GM19438 (cell line): ENCODE measurements at regions not wholly inside any gene's neighbourhood (a gene's known extent, or its start where the extent isn't known, plus 50 kb on each side); places are given as distances from the start of the nearest gene placed in this dataset.
"Not testable (repeated sequence)": the region's sequence is repeated elsewhere in the genome, so short reads cannot be mapped to it uniquely, and the experiment has no call there.

Source experiments
- ATAC-seq: cut with Tn5 transposase; IDR thresholded peaks from one replicate; pipeline ENCODE4 v1.9.1; 2021; ENCODE audit warnings: low read depth; ENCODE audit not compliant: unreplicated experiment

DNA sequence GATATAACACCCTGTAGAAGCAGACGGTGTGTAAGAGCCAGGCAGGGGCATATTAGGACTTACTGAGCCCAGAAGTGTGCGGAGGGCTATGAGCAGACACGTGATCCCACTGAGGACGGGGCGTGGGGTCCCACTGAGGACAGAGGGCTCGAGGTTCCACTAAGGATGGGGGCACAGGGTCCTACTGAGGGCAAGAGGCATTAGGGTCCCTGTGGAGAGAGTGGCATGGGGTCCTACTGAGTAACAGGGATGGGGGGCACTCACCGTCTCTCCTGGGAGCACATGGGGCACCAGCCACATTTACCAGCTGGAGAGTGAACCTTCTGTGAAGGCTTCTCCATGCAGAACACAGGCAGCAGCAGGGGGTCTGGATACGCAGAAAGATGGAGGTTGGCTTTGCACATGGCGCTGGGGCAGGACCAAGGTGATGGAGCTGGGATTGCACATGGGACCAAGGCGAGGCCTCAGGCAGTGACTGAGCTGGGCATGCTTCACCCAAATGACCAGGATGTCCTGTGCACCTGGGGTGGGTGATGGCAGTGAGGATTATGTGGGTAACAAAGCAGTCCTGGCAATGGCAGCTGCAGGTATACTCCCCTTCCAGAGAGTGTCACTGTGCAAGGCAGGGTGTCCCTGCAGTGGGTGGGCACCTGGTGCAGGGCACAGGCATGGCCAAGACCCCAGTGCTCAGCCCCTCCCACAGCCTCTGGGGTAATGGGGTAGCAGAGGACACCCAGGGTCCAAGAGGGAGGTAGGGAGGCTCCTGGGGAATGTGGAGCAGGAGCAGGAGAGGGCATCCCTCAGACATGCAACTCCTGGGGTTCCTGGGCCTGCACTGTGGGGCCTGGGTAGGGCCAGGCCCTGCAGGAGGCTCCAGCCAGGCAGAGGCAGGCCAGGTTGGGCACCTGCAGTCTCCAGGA, 278.1 kb downstream of the TCERG1L start:
- no peak for ATAC-seq

DNA sequence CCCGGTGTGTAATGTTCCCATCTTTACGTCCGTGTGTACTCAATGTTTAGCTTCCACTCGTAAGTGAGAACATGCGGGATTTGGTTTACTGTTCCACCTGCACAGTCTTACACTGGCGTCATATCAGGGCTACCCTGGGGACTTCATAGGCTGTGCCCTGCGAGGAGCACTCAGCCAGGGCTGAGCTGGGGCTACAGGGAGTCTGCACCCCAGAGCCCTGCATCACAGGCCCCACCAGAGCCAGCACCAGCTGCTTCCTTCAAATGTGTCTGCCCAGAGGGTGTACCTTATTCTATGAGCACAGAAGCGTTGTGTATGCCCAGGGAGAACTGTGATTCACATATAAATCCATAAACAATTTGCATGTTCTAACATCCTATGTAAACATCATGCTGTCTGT, 277.1 kb downstream of the TCERG1L start:
- no peak for ATAC-seq

DNA sequence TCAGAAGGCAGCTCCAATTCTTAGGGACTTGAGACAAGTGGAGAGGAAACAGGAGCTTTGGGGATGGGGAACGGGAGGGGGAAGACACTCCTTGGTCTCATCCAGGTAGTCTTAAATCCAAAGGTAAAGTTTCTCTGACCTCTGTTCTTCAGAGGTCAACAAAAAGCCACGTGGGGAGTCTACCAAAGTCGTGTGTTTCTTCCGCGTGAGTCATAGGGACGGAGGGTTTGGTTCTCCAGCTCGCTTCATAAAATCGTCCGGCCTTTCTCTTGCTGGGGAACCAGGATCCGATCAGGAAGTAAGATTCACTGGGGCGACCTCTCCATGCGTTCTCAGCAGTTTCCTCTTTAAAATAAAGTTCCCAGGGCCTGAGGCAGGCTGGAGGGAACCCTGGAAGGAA, 275.7 kb downstream of the TCERG1L start:
- ATAC-seq = no peak

DNA sequence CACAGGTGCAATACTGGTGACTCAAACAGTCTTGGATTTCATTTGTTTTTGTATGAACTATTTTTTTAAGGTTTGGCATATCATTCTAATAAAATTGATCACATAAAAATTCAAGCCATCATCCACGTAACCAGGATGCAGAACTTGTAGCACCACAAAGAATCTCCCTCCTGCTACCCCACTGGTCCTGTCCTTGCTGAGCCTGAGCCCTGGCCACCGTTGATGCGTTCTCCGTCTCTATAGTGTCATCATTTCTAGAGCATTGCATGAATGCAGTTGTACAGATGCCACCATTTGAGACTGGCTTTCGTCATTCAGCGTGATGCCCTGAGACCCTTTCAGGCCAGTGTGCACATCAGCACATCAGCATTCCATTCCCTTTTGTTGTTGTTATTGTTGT, 273.5 kb downstream of the TCERG1L start:
- no peak for ATAC-seq

DNA sequence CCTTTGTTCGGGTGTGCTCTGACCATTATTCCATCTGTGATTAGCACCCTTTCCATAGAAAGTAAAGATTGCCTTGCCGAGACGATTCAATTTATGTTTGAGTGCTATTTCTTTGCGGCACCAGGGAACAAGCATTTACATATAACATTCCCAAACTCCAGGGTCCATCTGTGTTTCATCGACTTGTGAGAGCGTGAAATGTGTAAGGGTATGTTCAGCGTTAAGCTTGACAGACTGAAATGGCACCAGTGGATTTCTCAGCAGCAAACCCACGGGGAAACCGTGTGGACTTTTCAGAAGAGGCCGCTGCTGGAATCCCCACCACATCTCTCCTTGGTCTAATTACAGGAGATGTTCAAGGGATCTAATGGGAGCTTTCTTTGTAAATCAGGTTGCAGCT, 270.5 kb downstream of the TCERG1L start:
- ATAC-seq = no peak

DNA sequence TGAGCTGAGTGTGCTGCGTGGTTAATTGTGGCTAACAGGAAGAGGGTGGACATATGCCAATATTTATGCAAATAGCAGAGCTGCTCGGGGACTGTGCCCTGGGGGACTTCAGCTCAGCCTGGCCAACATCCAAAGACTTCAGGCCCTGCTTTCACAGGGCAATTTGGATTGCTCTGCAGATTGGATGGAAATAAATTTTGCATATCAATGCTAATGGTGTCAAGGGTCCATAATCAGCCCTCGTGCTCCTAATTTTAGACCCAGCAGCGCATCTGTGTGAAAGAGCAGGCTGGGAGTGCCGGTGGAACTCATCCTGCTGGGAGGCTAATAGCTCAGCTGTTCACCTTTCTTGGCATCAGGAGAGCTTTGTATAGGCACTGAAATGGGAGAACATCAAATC, 270.1 kb downstream of the TCERG1L start:
- ATAC-seq = no peak

DNA sequence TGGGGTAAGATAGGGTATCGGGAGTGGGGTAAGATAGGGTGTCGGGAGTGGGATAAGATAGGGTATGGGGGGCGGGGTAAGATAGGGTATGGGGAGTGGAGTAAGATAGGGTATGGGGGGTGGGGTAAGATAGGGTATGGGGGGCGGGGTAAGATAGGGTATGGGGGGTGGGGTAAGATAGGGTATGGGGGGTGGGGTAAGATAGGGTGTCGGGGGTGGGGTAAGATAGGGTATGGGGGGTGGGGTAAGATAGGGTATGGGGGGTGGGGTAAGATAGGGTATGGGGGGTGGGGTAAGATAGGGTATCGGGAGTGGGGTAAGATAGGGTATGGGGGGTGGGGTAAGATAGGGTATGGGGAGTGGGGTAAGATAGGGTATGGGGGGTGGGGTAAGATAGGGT, 269.5 kb downstream of the TCERG1L start:
- not testable (repeated sequence) for ATAC-seq
